ENCODE measurements at regions not wholly inside any gene's neighbourhood (a gene's known extent, or its start where the extent isn't known, plus 50 kb on each side); places are given as distances from the start of the nearest gene placed in this dataset.
A peak's percentile ranks its signal among the peaks of the same experiment; 100 is the strongest.
"Not testable (repeated sequence)": the region's sequence is repeated elsewhere in the genome, so short reads cannot be mapped to it uniquely, and the experiment has no call there.

DNA sequence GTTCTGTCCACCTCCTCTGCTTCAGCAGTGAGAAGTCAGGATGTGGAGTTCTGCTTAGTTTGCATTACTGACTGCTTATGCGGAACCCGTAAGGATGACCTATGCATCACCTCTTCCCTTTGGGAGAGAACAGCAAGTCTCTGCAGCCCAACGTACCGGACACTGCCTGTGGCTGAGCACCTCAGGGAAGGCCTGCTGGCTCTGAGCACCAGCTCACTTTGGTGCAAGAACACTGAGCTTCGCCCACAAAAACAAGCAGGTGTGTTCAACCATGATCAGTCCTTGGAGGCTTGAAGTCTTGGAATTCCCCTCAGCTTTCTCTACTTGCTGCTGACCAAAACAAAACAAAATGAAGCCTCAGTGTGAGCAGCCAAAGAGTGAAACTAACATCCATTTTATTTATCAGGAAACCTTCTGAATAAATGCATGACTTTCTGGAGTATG is 52.7 kb upstream of the NCK2 start:
- no peak for DNase-seq (ENCODE audit: low read depth in 2 of 2)

DNA sequence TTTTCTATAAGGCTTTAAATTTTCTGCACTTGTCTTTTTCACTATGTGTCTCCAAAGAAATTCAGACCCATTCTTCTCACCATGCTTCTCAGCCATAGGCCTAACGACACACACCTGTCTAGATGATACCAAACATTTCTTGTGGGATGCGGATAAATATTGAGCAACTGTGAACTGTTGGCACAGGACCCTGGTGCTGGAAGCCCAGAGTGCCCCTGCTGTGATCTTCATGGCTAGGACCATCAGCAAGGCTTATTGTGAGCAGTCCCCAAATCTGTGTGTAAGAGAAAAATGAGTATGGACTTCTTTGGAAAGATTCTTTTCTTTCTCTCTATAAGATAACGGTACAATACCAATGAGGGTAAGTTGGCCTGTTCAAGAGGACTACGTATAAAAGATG is 54.1 kb upstream of the NCK2 start:
- DNase-seq (ENCODE audit: low read depth in 2 of 2) = no peak

DNA sequence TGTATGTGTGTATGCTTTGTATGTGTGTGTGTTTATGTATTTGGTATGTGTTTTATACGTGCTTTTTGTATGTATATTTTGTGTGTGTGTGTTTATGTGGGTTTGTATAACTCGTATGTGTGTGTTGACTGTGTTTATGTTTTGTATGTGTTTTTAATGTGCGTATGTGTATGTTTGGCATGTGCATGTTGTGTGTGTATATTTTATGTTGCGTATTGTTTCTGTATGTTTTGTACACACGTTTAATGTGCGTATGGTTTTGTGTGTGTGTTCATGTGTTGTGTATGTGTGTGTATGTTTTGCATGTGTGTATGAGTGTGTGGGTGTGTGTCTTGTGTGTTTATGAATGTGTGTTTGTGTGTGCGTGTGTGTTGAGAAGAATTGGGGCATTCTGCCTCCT is 55.2 kb upstream of the NCK2 start:
- no peak for DNase-seq (ENCODE audit: low read depth in 2 of 2)

DNA sequence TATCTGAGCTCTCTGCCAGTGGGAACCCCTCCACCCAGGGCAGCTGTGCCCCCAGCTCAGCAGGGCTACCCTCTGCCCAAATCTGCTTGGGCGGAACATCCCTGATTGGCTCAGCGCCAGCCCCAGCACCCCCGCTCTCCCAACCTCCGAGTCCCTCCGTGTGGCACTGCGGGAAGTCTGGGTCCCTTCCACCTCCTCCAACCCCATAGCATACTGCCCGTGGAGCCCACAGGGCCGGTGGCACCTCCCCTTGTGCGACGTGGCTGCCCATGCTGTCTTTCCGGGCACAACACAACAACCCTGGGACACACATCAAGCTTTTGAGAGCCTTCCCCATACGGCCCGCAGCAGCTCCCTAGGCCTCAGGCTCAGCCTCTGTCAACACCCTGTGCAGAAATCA is 55.8 kb upstream of the NCK2 start:
- no peak for DNase-seq (ENCODE audit: low read depth in 2 of 2)

DNA sequence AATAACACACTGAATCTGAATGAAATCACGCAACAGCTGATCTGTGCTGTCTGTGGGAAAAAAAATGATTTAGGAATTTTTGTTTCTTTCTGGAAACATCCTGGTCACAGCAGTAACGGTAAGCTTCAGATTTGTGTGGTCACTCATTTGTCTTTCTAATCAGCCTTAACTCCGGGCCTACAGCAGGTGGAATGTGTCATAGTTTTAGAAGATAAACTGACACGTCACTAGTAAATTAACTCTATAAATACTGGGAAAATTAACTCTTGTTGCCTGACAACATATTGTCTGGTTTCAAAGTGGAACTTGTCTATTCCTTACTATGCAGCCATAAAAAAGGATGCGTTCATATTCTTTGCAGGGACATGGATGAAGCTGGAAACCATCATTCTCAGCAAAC is 58.1 kb upstream of the NCK2 start:
- DNase-seq (ENCODE audit: low read depth in 2 of 2) = no peak

DNA sequence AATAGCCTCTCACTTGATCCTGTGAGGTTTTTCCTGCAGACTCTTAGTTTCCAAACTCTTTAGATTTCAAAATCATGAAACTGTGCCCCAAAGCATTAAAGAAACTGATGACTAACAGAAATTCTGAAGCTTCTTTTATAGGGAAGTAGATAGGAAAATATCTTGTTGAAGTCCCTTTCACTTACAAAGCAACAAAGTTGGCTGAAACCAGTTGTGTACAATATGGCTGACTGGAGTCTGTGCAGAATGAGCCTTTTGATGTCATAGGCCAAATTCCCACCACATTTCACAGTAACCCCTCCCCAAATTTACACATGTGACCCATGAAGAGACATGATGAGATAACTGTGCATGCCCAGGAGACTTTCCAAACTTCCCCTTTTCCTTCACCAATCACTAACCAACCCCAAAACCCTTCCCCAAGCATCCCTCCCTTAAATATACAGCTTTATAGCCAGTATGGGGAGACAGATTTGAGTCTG is 61.7 kb upstream of the NCK2 start:
- no peak for DNase-seq (ENCODE audit: low read depth in 2 of 2)

DNA sequence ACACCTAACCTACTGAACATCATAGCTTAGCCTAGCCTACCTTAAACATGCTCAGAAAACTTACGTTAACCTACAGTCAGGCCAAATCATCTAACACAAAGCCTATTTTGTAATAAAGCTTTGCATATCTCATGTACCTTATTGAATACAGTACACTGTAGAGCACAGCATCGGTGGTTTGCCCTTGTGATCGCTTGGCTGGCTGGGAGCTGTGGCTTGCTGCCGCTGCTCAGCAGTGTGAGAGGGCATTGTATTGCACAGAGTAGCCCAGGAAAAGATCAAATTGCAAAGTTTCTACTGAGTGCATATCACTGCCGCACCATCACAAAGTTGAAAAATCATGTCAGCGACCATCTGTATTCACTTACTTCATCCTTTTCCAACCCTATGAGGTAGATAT is 62.3 kb upstream of the NCK2 start:
- DNase-seq (ENCODE audit: low read depth in 2 of 2) = no peak

DNA sequence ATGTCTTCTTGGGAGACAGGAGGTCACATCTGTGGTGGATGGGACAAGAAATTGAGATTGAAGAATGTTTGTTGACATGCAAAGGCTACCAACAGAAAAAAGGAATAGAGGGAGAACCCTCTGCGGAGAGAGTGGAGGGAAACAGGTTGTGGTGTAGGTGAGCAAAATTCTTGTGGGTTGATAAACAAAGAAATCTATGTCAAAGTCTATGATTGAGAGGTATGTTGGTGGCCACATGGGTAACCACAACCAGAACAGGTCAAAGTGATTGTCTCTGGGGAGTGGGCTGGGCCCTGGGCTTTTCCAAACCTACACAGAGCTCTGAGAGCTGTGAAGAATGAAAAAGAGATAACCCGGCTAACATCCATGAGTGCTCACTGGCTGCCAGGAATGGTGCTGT is 62.8 kb upstream of the NCK2 start:
- DNase-seq (ENCODE audit: low read depth in 2 of 2) = no peak

DNA sequence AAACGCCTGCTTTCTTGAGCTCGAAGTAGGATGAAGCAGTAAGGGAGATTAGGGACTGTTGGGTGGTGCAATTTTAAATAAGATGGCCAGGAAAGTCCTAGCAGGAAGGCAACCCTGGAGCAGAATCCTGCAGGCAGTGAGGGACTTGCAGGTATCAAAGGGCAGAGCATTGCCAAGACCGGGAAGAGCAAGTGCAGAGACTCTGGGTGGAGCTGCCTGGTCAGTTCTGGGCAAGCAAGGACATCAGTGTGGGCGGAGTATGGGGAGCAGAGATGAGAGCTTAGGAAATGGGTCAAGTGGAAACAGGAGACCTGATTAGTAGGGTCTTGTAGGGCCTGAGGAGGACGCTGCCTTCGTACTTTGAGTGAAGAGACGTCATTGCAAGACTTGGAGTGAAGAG is 64.4 kb upstream of the NCK2 start:
- no peak for DNase-seq (ENCODE audit: low read depth in 2 of 2)

DNA sequence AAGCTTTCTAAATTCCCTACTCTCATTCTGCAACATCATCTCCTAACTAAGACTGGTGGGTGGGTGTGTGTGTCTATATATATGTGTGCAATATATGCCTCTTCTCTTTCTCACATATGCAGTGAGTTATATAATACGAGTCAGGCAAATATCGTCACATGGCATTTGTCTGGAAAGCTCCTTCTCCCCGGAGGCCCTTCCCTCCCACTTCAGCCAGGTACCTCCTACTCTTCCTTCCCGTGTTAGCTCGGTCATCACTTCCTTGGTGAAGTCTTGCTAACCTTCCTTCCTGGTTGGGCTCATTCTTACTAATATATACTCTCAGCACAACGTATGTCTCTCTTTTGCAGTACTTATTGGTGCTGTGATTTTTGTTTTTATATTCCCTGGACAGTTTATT is 66.4 kb upstream of the NCK2 start:
- no peak for DNase-seq (ENCODE audit: low read depth in 2 of 2)

DNA sequence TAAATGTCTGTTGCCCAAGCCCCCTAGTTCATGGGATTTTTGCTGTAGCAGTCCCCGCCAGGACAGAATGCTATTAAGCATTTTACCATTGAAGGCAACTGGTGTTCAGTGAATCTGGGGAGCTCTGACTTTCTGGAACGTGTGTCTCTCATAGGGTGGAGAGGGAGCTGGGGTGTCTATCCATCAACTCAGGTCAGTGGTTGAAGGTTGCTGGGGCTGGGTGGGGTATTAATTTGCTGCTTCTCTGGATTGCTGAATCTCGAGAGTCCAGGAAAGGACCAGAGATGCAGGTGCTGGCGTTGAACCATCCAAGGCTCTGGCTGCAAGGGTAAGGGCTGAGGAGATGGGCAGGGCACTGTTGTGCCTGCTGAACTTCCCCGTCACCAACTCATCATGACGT is 66.8 kb upstream of the NCK2 start:
- DNase-seq (ENCODE audit: low read depth in 2 of 2) = no peak

DNA sequence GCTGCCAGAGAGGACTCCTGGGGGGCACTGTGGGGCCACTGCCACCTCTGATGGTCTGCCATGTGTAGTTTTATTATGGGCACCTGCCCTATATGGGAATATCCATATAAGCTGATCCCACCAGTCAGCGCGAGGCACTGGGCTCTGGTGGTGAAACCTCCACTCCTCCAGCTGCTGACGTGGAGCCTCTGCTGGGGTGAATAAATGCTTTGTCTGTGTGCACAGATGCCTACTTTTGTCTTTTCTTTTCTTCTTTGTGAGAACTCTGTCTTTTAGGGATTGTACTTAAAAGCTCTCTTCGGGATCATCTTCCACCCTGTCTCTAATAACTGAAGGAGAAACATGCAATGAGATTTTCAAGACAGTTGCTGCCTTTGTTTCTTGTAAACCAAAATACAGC is 68.9 kb upstream of the NCK2 start:
- no peak for DNase-seq (ENCODE audit: low read depth in 2 of 2)

DNA sequence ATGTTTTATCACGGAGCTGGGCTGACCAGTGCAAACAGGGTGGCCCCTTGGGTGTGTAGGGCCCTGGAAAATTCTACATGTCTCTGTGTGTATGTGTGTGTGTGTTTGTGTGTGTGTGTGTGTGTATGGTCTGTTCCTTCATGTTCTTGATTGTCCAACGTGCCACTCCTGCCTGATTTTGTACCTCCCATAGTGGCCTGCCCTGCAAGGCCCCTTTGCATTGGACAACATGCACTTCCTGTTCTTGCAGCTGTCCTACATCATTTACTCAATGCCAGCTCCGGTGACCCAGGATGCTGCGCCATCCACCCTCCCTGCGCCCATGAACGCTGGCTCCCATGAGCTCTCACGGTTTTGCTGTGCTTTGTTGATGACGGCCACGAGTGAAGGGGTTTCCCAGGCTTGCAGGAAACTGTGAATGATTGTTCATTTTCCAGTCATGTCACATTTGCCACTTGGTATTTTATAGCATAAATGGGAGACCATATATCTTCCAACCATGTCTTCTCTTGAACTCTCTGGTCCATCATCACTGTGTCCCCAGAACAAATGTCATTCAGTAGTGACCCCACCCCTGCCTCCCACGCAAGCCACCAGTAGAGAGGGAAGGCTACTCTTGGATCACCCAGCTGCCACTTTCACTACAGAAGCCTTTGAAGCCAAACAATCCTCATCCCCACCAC is 69.7 kb upstream of the NCK2 start:
- DNase-seq (ENCODE audit: low read depth in 2 of 2) = peak; percentile 32 to 44

DNA sequence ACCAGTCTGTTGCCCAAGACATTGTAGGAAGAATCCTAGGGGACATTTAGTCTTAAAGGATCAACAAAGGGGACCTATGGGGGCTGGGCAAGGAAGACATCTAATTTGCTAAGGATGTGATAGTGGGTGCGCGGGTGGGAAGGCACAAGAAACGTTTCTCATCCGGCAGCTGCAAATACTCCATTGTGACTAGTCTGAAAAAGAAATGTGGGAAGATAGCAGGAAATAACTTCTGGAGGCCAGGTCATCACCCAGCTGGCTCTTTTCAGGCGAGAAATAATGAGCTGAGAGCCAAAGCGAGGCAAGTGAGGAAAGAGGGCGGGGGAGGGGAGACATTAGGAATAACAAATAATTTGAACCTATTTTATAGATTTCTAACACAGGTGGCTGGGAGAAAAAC is 70.3 kb upstream of the NCK2 start:
- no peak for DNase-seq (ENCODE audit: low read depth in 2 of 2)

DNA sequence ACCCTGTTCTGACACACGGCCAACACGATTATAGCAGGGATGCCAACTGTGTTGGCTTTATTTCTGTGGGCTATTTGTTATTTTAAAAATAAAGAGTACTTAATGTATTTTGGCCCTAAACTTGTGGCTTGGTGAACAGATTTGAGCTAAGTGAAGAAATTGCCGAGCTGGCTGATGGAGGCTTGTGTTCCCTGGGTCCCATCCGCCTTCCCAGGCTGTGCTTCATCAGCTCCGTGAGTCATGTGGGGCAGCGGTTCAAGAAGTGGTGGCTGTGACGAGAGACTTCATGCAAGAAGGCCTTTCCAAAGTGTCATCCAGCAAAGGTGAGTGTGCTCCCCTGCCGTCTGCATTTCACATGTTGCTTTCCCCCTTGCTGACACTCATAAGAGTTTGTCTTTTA is 73.6 kb upstream of the NCK2 start:
- no peak for DNase-seq (ENCODE audit: low read depth in 2 of 2)

DNA sequence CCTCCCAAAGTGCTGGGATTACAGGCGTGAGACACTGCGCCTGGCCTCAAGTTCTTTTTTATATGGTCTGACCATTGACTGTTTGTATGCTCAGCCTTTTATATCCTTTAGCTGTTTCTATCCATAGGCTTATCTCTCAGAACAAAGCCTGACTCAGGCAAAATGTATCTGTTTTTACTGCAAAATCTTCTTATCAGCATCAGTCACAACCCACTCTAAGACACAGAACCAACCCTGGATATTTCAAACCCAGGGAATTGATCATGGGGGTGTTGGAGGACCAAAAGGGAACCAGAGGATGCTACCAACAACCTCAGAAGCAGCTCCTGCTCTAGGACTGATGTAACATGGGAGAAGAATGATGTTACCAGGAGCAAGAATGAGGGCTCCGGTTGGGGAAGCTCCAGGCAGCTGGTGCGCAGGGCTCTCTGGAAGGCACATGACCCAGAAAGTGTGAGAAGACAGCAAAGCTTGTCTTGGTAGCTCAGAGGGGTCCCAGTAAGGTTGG is 75.3 kb upstream of the NCK2 start:
- no peak for DNase-seq (ENCODE audit: low read depth in 2 of 2)

DNA sequence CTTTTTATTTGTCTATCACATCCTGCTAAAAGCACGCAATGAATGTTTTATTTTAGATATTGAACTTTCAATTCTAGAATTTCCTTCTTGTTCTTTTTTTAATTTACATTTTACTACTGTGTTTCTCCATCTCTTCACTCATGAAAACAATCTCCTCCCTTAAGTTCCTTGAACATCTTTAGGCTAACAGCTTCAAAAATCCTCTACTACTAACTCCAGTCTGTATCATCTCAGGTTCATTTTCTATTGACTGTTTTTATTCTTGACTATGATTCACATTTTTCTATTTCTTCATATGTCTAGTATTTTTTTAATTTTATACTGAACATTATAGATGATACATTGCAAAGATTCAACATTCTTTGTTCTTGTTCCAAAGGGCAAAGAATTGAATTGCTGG is 79.2 kb upstream of the NCK2 start:
- DNase-seq (ENCODE audit: low read depth in 2 of 2) = no peak

DNA sequence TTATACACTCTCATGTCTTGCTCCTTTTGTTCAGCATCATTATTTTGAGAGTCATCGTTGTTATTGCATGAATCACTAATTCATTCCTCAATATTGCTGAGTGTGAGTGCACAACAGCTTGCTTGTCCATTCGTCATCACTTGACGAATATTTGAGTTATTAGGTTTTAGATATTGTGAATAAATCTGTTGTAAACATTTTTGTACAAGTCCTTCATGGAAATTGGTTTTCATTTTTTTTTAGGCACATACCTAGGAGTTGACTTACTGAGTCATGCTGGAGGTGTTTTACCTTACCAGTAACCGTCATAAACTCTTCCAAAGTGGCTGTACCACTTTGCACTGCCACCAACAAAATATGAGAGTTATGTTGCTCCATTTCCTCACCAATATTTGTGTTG is 84.2 kb upstream of the NCK2 start:
- DNase-seq (ENCODE audit: low read depth in 2 of 2) = no peak

DNA sequence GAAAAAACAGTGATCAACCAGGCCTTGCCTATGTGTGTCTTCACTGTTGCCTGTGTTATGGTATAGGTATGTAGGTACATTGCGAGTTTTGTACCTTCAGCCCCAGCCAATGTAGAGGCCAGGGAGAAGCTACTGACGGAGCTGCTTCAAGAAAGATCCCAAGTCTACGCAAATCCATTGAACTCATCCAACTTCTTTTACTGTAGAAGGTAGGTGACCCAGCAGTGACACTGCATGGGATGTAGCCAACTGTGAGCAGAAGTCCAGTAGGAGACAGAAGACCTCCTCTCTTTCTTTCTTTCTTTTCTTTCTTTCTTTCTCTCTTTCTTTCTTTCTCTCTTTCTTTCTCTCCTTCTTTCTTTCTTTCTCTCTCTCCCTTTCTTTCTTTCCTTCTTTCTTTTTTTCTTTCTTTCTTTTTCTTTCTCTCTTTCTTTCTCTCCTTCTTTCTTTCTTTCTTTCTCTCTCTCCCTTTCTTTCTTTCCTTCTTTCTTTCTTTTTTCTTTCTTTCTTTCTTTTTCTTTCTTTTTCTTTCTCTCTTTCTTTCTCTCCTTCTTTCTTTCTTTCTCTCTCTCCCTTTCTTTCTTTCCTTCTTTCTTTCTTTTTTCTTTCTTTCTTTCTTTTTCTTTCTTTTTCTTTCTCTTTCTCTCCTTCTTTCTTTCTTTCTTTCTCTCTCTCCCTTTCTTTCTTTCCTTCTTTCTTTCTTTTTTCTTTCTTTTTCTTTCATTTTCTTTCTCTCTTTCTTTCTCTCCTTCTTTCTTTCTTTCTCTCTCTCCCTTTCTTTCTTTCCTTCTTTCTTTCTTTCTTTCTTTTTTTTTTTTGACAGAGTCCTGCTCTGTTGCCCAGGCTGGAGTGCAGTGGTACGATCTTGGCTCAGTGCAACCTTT is 88.7 kb upstream of the NCK2 start:
- DNase-seq (ENCODE audit: low read depth in 2 of 2) = not testable (repeated sequence)

DNA sequence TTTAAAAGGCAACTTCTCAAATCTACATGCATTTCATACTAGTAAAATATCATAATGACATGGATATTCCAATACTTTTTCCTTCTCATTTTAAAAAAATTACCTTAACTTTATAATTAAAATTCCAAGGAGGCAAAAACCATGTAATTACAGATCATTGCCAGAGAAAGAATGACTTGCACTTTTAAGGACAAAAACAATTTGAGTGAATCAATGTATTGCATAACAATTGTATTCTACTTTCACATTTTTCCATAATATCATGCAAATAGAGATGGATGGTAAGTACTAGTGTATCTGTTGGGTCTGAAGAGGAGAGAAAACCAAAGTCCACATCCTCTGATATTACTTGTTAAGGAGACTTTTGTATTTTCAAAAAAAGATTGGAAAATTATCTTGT is 89.5 kb upstream of the NCK2 start:
- DNase-seq (ENCODE audit: low read depth in 2 of 2) = no peak

DNA sequence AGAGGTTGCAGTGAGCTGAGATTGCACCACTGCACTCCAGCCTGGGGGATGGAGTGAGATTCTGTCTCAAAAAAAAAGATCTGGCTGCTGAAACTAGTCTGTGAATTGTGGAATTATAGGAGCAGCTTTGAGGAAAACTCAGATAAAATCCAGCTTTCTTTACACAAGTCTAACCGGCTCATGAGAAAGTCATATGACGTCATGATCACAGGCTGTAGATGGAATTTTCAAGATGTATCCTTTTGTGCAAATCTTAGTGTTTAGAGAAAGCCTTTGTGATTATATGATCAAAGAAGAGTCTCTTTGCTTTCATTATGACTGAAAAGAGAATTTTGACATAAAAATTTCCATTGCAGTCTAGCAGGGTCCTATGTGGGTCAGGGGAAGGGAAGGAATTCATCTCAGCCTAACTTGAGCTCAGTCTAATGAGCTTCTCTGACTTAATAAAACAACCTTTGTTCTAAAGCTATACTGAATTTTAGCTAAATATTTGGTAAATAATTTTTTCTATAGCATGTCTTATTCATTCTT is 90.2 kb upstream of the NCK2 start:
- DNase-seq (ENCODE audit: low read depth in 2 of 2) = no peak

DNA sequence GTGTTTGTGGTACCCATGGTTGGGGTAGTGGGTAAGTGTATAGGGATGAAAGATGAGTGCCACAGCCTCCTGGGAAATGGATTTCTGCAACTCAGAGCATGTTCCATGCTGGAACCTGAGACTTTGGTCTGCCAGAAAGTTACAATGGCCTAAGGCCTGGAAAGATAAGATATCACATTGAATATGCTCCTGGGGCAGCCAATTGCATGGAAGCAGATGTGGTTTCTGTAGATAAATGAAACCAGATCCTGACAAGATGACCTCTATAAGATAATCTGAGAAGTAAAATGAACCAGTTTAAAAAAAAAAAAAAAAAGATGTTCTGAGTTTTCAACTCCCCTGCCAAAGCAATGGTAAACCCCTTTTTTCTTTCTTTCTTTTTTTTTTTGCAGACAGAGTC is 91.4 kb upstream of the NCK2 start:
- DNase-seq (ENCODE audit: low read depth in 2 of 2) = no peak
